Testis (tissue), 2 donors: ENCODE measurements at regions not wholly inside any gene's neighbourhood (a gene's known extent, or its start where the extent isn't known, plus 50 kb on each side); places are given as distances from the start of the nearest gene placed in this dataset.

ENCODE experiments used
- DNase-seq: peaks from one replicate; pipeline ENCODE4 v3.0.0-alpha.2; 2019
- H3K27ac ChIP-seq, 2 donors: fragments of 200-600 bp; sonication (generic); one replicate each; pipeline ENCODE4 v1.5.1; 2019
- H3K27me3 ChIP-seq: fragments of 200-600 bp; sonication (generic); one replicate; pipeline ENCODE4 v1.5.1; 2019
- H3K36me3 ChIP-seq: fragments of 200-600 bp; sonication (generic); one replicate; pipeline ENCODE4 v1.5.1; 2017; ENCODE audit warnings: low read depth; ENCODE audit errors: missing control alignments
- H3K4me1 ChIP-seq: fragments of 200-600 bp; sonication (generic); one replicate; pipeline ENCODE4 v1.5.1; 2019
- H3K4me3 ChIP-seq, 2 donors: fragments of 200-600 bp; sonication (generic); one replicate each; pipeline ENCODE4 v1.5.1; 2017 to 2019
- H3K9me3 ChIP-seq: fragments of 200-600 bp; sonication (generic); one replicate; pipeline ENCODE4 v1.5.1; 2017
- CTCF ChIP-seq, 3 experiments: fragments of 450-650 bp in 2 of 3; fragments of 200-600 bp in 1 of 3; sonication (generic) in 1 of 3; IDR thresholded peaks; one replicate each; pipeline ENCODE4 v1.5.1; 2016 to 2019; ENCODE audit warnings: antibody characterized with exemption in 3 of 3, mild to moderate bottlenecking in 2 of 3, moderate library complexity in 1 of 3
- POLR2A ChIP-seq: fragments of 450-650 bp; IDR thresholded peaks from one replicate; pipeline ENCODE4 v1.6.1; 2017; ENCODE audit warnings: antibody characterized with exemption, mild to moderate bottlenecking, moderate library complexity
- WGBS, 2 donors: methylation state at CpG; one replicate each; pipeline ENCODE4 v1.1.5; 2018; 5-methylcytosine and 5-hydroxymethylcytosine counted together
- intact Hi-C: fragments of 100-400 bp; cut with DNase I; formaldehyde crosslinking; loops from one replicate; pipeline ENCODE4 v1.15.1; 2023; ENCODE audit warnings: low total_unique reads

GRCh38 chrX:1084689-1085088 is 127.8 kb downstream of the CRLF2 start:
- Histone ChIP-seq H3K4me1 (no peaks in the 10 kb centered on the region), H3K9me3 (no peaks in the 10 kb centered on the region), H3K4me3 (no peak overlapping the region), H3K27ac (no peak overlapping the region), H3K36me3 (no peaks in the 10 kb centered on the region), H3K27me3 (no peaks in the 10 kb centered on the region)
- intact Hi-C loops, result no loop called here
- TF ChIP-seq POLR2A, result no peak
- no peak for TF ChIP-seq CTCF (IDR thresholded peaks at IDR 0.05)
- WGBS, 2 donors, result 88 to 93% methylated on average over 6 of the region's 6 CpGs
- DNase-seq, result no peak

GRCh38 chrX:1076871-1077651 is 135.4 kb downstream of the CRLF2 start:
- TF ChIP-seq CTCF (IDR thresholded peaks at IDR 0.05), result no peak
- TF ChIP-seq POLR2A, result no peak
- no peak overlapping the region for H3K4me3 ChIP-seq
- intact Hi-C loops, result no loop called here
- no peaks in the 10 kb centered on the region for H3K27me3 ChIP-seq
- WGBS, 2 donors, result 66 to 68% methylated on average over 29 of the region's 29 CpGs
- no peaks in the 10 kb centered on the region for H3K9me3 ChIP-seq
- no peaks in the 10 kb centered on the region for H3K36me3 ChIP-seq
- no peak overlapping the region for H3K27ac ChIP-seq
- no peak for DNase-seq
- no peaks in the 10 kb centered on the region for H3K4me1 ChIP-seq

GRCh38 chrX:1075741-1076140 is 136.7 kb downstream of the CRLF2 start:
- DNase-seq, result no peak
- WGBS, 2 donors, result 92 to 95% methylated on average over 7 of the region's 7 CpGs

GRCh38 chrX:1075156-1075555 is 137.3 kb downstream of the CRLF2 start:
- no peak for TF ChIP-seq POLR2A
- no peak for TF ChIP-seq CTCF (IDR thresholded peaks at IDR 0.05)
- Histone ChIP-seq H3K27me3 (no peaks in the 10 kb centered on the region), H3K4me1 (no peaks in the 10 kb centered on the region), H3K4me3 (no peak overlapping the region), H3K27ac (no peak overlapping the region), H3K36me3 (no peaks in the 10 kb centered on the region), H3K9me3 (no peaks in the 10 kb centered on the region)
- intact Hi-C loops, result no loop called here
- 89 to 90% methylated on average over 7 of the region's 7 CpGs for WGBS, 2 donors
- DNase-seq, result no peak

More at GRCh38 chrX:1075741-1076140, 136.7 kb downstream of the CRLF2 start:
- H3K27ac ChIP-seq, result no peak overlapping the region
- H3K4me3 ChIP-seq, result no peak overlapping the region
- H3K36me3 ChIP-seq, result no peaks in the 10 kb centered on the region
- no peaks in the 10 kb centered on the region for H3K27me3 ChIP-seq
- H3K4me1 ChIP-seq, result no peaks in the 10 kb centered on the region
- H3K9me3 ChIP-seq, result no peaks in the 10 kb centered on the region
- TF ChIP-seq CTCF (IDR thresholded peaks at IDR 0.05) (no peak), POLR2A (no peak)
- intact Hi-C loops, result no loop called here

- TF ChIP-seq POLR2A (no peak), CTCF (IDR thresholded peaks at IDR 0.05) (no peak)
Observed at GRCh38 chrX:1074755-1075154, 137.7 kb downstream of the CRLF2 start.

More at GRCh38 chrX:1074755-1075154, 137.7 kb downstream of the CRLF2 start:
- intact Hi-C loops, result no loop called here
- H3K4me1 ChIP-seq, result no peaks in the 10 kb centered on the region
- no peak overlapping the region for H3K4me3 ChIP-seq
- no peaks in the 10 kb centered on the region for H3K36me3 ChIP-seq
- no peaks in the 10 kb centered on the region for H3K9me3 ChIP-seq
- no peaks in the 10 kb centered on the region for H3K27me3 ChIP-seq
- H3K27ac ChIP-seq, result no peak overlapping the region
- WGBS, 2 donors, result 62 to 71% methylated on average over 8 of the region's 8 CpGs
- no peak for DNase-seq
